B cell (primary cell): ENCODE measurements at regions not wholly inside any gene's neighbourhood (a gene's known extent, or its start where the extent isn't known, plus 50 kb on each side); places are given as distances from the start of the nearest gene placed in this dataset.

Experiments used
- ATAC-seq: fragments of 200-7000 bp; cut with Tn5 transposase; one replicate; pipeline ENCODE4 v1.10.0; 2021; ENCODE audit warnings: low read depth, mild to moderate bottlenecking, moderate number of reproducible peaks, moderate library complexity
- CTCF ChIA-PET: fragments of 350-600 bp; sonication (Branson Sonifier 250); formaldehyde crosslinking; loops from one replicate; lab custom pipeline; 2021; ENCODE audit warnings: antibody characterized with exemption, inconsistent platforms; lab: Charles Lee
- POLR2A ChIA-PET: fragments of 350-600 bp; sonication (Branson Sonifier 250); formaldehyde crosslinking; loops from one replicate; lab custom pipeline; 2021; ENCODE audit warnings: antibody characterized with exemption; lab: Charles Lee
- DNase-seq: peaks from one replicate; pipeline ENCODE4 v3.0.0; 2013
- H2AFZ ChIP-seq: 2 replicates; pipeline ENCODE4 v1.6.1; 2012; ENCODE audit warnings: mild to moderate bottlenecking, low read depth, low read length; ENCODE audit not compliant: insufficient read depth, poor library complexity, severe bottlenecking
- H3K27ac ChIP-seq, 2 donors: 1 replicate in 1 of 2; 2 replicates in 1 of 2; pipeline ENCODE4 v1.5.1; 2012 to 2013; ENCODE audit warnings: low read length in 2 of 2, mild to moderate bottlenecking in 2 of 2, moderate library complexity in 1 of 2
- H3K27me3 ChIP-seq, 4 experiments: fragments of 200-600 bp in 1 of 4; sonication (generic) in 1 of 4; replicated peaks in 1 of 4; 1 replicate in 2 of 4; 2 replicates in 2 of 4; pipeline versions ENCODE4 v1.6.1 to v1.7.0; 2013 to 2016; ENCODE audit warnings: low read length in 3 of 4, mild to moderate bottlenecking in 2 of 4, mixed read lengths in 1 of 4, moderate library complexity in 1 of 4; ENCODE audit not compliant: insufficient read depth in 4 of 4, control insufficient read depth in 3 of 4; ENCODE audit errors: control extremely low read depth in 1 of 4
- H3K36me3 ChIP-seq, 2 experiments: replicated peaks in 1 of 2; 1 replicate in 1 of 2; 2 replicates in 1 of 2; pipeline versions ENCODE4 v1.6.1 to v1.7.1; 2013; ENCODE audit warnings: low read length in 1 of 2; ENCODE audit not compliant: insufficient read depth in 2 of 2, control insufficient read depth in 1 of 2; ENCODE audit errors: control extremely low read depth in 1 of 2, extremely low read depth in 1 of 2
- H3K4me1 ChIP-seq, 2 donors: fragments of 200-600 bp in 1 of 2; sonication (generic) in 1 of 2; 1 replicate in 1 of 2; 2 replicates in 1 of 2; pipeline versions ENCODE4 v1.5.1 to v1.6.1; 2013 to 2017; ENCODE audit warnings: low read length in 2 of 2; ENCODE audit not compliant: control insufficient read depth in 2 of 2, insufficient read depth in 2 of 2
- H3K4me2 ChIP-seq: replicated peaks from 2 replicates; pipeline ENCODE3; 2012; ENCODE audit warnings: mild to moderate bottlenecking, low read depth, low read length; ENCODE audit not compliant: poor library complexity, severe bottlenecking
- H3K4me3 ChIP-seq, 5 experiments: fragments of 200-600 bp in 1 of 5; sonication (generic) in 1 of 5; 1 replicate in 3 of 5; 2 replicates in 2 of 5; pipeline versions ENCODE4 v1.5.1 to v1.7.0; 2011 to 2016; ENCODE audit warnings: low read length in 4 of 5, mild to moderate bottlenecking in 4 of 5, low read depth in 2 of 5, control low read depth in 1 of 5, moderate library complexity in 1 of 5; ENCODE audit not compliant: insufficient read depth in 1 of 5; ENCODE audit errors: control extremely low read depth in 1 of 5, extremely low read depth in 1 of 5
- H3K79me2 ChIP-seq: fragments of 200-600 bp; sonication (generic); one replicate; pipeline ENCODE4 v1.6.0; 2016; ENCODE audit warnings: low read length; ENCODE audit not compliant: control insufficient read depth, insufficient read depth
- H3K9ac ChIP-seq: fragments of 200-600 bp; sonication (generic); 2 replicates; pipeline ENCODE4 v1.6.1; 2017; ENCODE audit warnings: mild to moderate bottlenecking, low read length, moderate library complexity
- H3K9me3 ChIP-seq, 3 donors: one replicate each; pipeline versions ENCODE4 v1.6.1 to v1.7.1; 2013; ENCODE audit warnings: low read length in 2 of 3; ENCODE audit not compliant: control insufficient read depth in 2 of 3, insufficient read depth in 1 of 3; ENCODE audit errors: control extremely low read depth in 1 of 3
- H4K20me1 ChIP-seq: 2 replicates; pipeline ENCODE4 v1.6.0; 2012; ENCODE audit warnings: mild to moderate bottlenecking, low read length; ENCODE audit not compliant: insufficient read depth, control insufficient read depth, poor library complexity, severe bottlenecking
- H3K27ac Mint-ChIP-seq: one replicate; pipeline ENCODE4 v1.8.0; 2021; ENCODE audit warnings: mixed read lengths
- H3K27me3 Mint-ChIP-seq: one replicate; pipeline ENCODE4 v1.8.0; 2021; ENCODE audit warnings: mixed read lengths
- H3K4me1 Mint-ChIP-seq: one replicate; pipeline ENCODE4 v1.8.0; 2021; ENCODE audit warnings: mixed read lengths
- H3K4me3 Mint-ChIP-seq: one replicate; pipeline ENCODE4 v1.8.0; 2021; ENCODE audit warnings: mixed read lengths
- H3K9me3 Mint-ChIP-seq: one replicate; pipeline ENCODE4 v1.8.0; 2022; ENCODE audit warnings: mixed read lengths; ENCODE audit not compliant: insufficient read depth
- CTCF ChIP-seq: fragments of 200-600 bp; IDR thresholded peaks from one replicate; pipeline ENCODE4 v1.8.0; 2022; ENCODE audit warnings: antibody characterized with exemption, mild to moderate bottlenecking
- EZH2 ChIP-seq: IDR thresholded peaks from 2 replicates; pipeline ENCODE4 v1.6.1; 2012; ENCODE audit warnings: borderline replicate concordance, low read depth, mild to moderate bottlenecking, moderate library complexity, low read length; ENCODE audit not compliant: insufficient read depth, poor library complexity, severe bottlenecking
- WGBS: methylation state at CpG from one replicate; pipeline ENCODE4 v1.1.5; 2013; ENCODE audit warnings: missing lambda C conversion rate; ENCODE audit not compliant: insufficient coverage; 5-methylcytosine and 5-hydroxymethylcytosine counted together
- intact Hi-C: fragments of 100-400 bp; cut with micrococcal nuclease; formaldehyde crosslinking; loops from one replicate; pipeline ENCODE4 v1.10.0; 2022

DNA sequence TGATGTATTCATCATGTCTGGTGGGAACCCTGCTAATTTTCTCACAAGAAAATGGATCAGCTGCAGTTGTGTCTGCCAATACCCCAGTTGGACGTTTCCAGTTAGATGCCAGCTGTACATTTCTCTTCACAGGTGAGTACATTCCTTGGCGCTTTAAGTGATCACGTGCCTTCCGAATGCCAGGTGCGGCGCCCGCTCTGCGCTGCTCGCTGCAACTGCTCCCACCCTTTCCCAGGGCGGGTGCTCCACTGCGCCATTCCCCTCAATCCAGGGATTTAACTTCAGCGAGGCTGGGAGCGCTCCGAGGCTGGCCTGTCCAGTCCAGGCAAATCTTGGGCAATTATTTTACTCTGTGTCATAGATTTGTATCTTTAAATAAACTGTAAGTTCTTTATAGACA, 225.0 kb upstream of the RAB6C start:
- Histone ChIP-seq H3K36me3 (no peaks in the 10 kb centered on the region), H3K79me2 (no peaks in the 10 kb centered on the region), H2AFZ (no peak overlapping the region), H3K4me2 (no peak overlapping the region), H4K20me1 (no peaks in the 10 kb centered on the region), H3K4me3 (no peak overlapping the region), H3K9ac (no peak overlapping the region), H3K27ac (no peak overlapping the region), H3K4me1 (no peaks in the 10 kb centered on the region), H3K27me3 (no peaks in the 10 kb centered on the region), H3K9me3 (peaks cover 0 to 5% (median 0%) of the 10 kb centered on the region in 3 donors)
- ChIA-PET CTCF (no interaction called here), POLR2A (no interaction called here)
- DNase-seq (no peak), ATAC-seq (no peak)
- intact Hi-C loops, result no loop called here
- no peak overlapping the region for H3K27ac Mint-ChIP-seq
- H3K4me3 Mint-ChIP-seq, result no peak overlapping the region
- H3K9me3 Mint-ChIP-seq, result no peaks in the 10 kb centered on the region
- no peaks in the 10 kb centered on the region for H3K4me1 Mint-ChIP-seq
- 98% methylated on average over 13 of the region's 14 CpGs for WGBS
- TF ChIP-seq EZH2, result no peak
- no peaks in the 10 kb centered on the region for H3K27me3 Mint-ChIP-seq

DNA sequence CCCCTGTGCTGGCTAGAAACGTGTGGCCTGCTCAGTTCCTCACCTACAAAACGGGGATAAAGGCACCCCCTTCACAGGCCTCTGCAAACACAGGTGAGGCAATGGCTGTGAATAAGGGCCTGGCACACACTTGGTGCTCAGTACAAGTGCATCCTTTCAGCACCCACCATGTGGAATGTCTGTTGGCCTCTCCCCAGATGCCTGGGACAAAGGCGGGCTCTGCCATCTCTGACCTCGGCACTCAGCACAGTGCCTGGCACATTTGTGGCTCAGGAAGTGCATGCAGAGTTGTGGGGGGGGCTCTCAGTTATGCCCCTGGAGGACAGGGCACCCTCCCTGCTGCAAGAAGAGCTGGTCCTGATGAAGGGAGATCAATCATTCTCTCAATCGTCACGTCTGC, 224.6 kb upstream of the RAB6C start:
- H3K9ac ChIP-seq, result no peak overlapping the region
- H3K9me3 ChIP-seq, result peaks cover 0 to 5% (median 0%) of the 10 kb centered on the region in 3 donors
- no peaks in the 10 kb centered on the region for H3K27me3 ChIP-seq
- H2AFZ ChIP-seq, result no peak overlapping the region
- H3K4me1 ChIP-seq, result no peaks in the 10 kb centered on the region
- no peaks in the 10 kb centered on the region for H4K20me1 ChIP-seq
- POLR2A ChIA-PET, result no interaction called here
- H3K4me2 ChIP-seq, result no peak overlapping the region
- H3K36me3 ChIP-seq, result no peaks in the 10 kb centered on the region
- H3K27me3 Mint-ChIP-seq, result no peaks in the 10 kb centered on the region
- no peak overlapping the region for H3K4me3 ChIP-seq
- H3K27ac Mint-ChIP-seq, result no peak overlapping the region
- H3K27ac ChIP-seq, result no peak overlapping the region
- CTCF ChIA-PET, result no interaction called here
- TF ChIP-seq CTCF, result no peak
- no peak for TF ChIP-seq EZH2
- H3K4me1 Mint-ChIP-seq, result no peaks in the 10 kb centered on the region
- ATAC-seq, result no peak
- intact Hi-C loops, result no loop called here
- no peaks in the 10 kb centered on the region for H3K9me3 Mint-ChIP-seq
- DNase-seq, result no peak
- H3K79me2 ChIP-seq, result no peaks in the 10 kb centered on the region
- 88% methylated on average over 6 of the region's 6 CpGs for WGBS
- no peak overlapping the region for H3K4me3 Mint-ChIP-seq
